GM21423 (cell line): ENCODE measurements at regions not wholly inside any gene's neighbourhood (a gene's known extent, or its start where the extent isn't known, plus 50 kb on each side); places are given as distances from the start of the nearest gene placed in this dataset.
"Not testable (repeated sequence)": the region's sequence is repeated elsewhere in the genome, so short reads cannot be mapped to it uniquely, and the experiment has no call there.

ENCODE experiments used
- ATAC-seq: cut with Tn5 transposase; IDR thresholded peaks from one replicate; pipeline ENCODE4 v1.9.1; 2021; ENCODE audit warnings: mild to moderate bottlenecking, moderate library complexity; ENCODE audit not compliant: unreplicated experiment

GRCh38 chr12:114504311-114504710 is 98.4 kb upstream of the TBX5 start:
- ATAC-seq: no peak

GRCh38 chr12:114501474-114501807 is 95.5 kb upstream of the TBX5 start:
- ATAC-seq: no peak

GRCh38 chr12:114500775-114501473 is 95.0 kb upstream of the TBX5 start:
- ATAC-seq: no peak

GRCh38 chr12:114500131-114500530 is 94.2 kb upstream of the TBX5 start:
- no peak for ATAC-seq

- ATAC-seq: no peak
Observed at GRCh38 chr12:114499338-114499737, 93.4 kb upstream of the TBX5 start.

- no peak for ATAC-seq
Observed at GRCh38 chr12:114491916-114492315, 86.0 kb upstream of the TBX5 start.

GRCh38 chr12:114484822-114485459 is 79.0 kb upstream of the TBX5 start:
- ATAC-seq: not testable (repeated sequence)

GRCh38 chr12:114483996-114484395 is 78.1 kb upstream of the TBX5 start:
- no peak for ATAC-seq

GRCh38 chr12:114481200-114481535 is 75.2 kb upstream of the TBX5 start:
- no peak for ATAC-seq

- ATAC-seq: no peak
Observed at GRCh38 chr12:114480337-114481199, 74.6 kb upstream of the TBX5 start.

GRCh38 chr12:114479831-114480230 is 73.9 kb upstream of the TBX5 start:
- no peak for ATAC-seq

GRCh38 chr12:114478865-114479264 is 72.9 kb upstream of the TBX5 start:
- ATAC-seq: no peak

- ATAC-seq: no peak
Observed at GRCh38 chr12:114477989-114478395, 72.0 kb upstream of the TBX5 start.

GRCh38 chr12:114476159-114476558 is 70.2 kb upstream of the TBX5 start:
- no peak for ATAC-seq

GRCh38 chr12:114473717-114474116 is 67.8 kb upstream of the TBX5 start:
- ATAC-seq: no peak

- ATAC-seq: no peak
Observed at GRCh38 chr12:114473018-114473417, 67.1 kb upstream of the TBX5 start.

- no peak for ATAC-seq
Observed at GRCh38 chr12:114457620-114458019, 51.7 kb upstream of the TBX5 start.
